ENCODE measurements at regions not wholly inside any gene's neighbourhood (a gene's known extent, or its start where the extent isn't known, plus 50 kb on each side); places are given as distances from the start of the nearest gene placed in this dataset.

DNA sequence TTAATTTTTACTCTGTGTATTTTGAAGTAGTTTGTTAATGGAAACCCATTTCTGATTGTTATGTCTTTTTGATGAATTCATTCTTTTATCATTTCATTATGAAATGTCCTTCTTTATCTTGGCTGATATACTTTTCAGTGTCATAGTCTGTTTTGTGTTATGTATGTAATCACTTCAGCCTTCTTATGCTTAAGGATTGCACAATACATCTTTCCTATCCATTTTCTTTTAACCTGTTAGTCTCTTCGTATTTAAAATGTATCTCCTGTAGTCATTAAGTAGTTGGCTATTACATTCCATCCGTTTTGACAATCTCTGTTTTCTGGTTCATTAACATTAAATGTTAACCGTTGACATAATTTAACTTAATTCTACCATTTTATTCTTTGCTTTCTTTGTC, 344.6 kb upstream of the CTNND2 start:
- TF ChIP-seq TCF7L2 (IDR thresholded peaks at IDR 0.05; ENCODE audit: borderline replicate concordance, extremely low read depth, insufficient read depth, insufficient read length): no peak
- no peak for TF ChIP-seq EZH2 (IDR thresholded peaks at IDR 0.05)
- TF ChIP-seq, protein P1, sequence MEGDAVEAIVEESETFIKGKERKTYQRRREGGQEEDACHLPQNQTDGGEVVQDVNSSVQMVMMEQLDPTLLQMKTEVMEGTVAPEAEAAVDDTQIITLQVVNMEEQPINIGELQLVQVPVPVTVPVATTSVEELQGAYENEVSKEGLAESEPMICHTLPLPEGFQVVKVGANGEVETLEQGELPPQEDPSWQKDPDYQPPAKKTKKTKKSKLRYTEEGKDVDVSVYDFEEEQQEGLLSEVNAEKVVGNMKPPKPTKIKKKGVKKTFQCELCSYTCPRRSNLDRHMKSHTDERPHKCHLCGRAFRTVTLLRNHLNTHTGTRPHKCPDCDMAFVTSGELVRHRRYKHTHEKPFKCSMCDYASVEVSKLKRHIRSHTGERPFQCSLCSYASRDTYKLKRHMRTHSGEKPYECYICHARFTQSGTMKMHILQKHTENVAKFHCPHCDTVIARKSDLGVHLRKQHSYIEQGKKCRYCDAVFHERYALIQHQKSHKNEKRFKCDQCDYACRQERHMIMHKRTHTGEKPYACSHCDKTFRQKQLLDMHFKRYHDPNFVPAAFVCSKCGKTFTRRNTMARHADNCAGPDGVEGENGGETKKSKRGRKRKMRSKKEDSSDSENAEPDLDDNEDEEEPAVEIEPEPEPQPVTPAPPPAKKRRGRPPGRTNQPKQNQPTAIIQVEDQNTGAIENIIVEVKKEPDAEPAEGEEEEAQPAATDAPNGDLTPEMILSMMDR (IDR thresholded peaks at IDR 0.05 in 2 of 3, conservative IDR thresholded peaks at IDR 0.05 in 1 of 3; ENCODE audit: borderline replicate concordance in 1 of 3, insufficient read depth in 1 of 3, low read depth in 2 of 3, low read length in 2 of 3): no peak
- no peak for TF ChIP-seq POLR2A (IDR thresholded peaks at IDR 0.05; ENCODE audit: borderline replicate concordance, extremely low read depth, insufficient read depth, insufficient read length)
- no peak for TF ChIP-seq SP1 (IDR thresholded peaks at IDR 0.05; ENCODE audit: low read depth)
- TF ChIP-seq JUND (IDR thresholded peaks at IDR 0.05): no peak
- no peak for TF ChIP-seq ATF3 (IDR thresholded peaks at IDR 0.05)
- TF ChIP-seq, protein P2, sequence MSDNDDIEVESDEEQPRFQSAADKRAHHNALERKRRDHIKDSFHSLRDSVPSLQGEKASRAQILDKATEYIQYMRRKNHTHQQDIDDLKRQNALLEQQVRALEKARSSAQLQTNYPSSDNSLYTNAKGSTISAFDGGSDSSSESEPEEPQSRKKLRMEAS (IDR thresholded peaks at IDR 0.05): no peak

Measured in HCT116 (cell line).